A673 (cell line): ENCODE measurements at regions not wholly inside any gene's neighbourhood (a gene's known extent, or its start where the extent isn't known, plus 50 kb on each side); places are given as distances from the start of the nearest gene placed in this dataset.
"Not testable (repeated sequence)": the region's sequence is repeated elsewhere in the genome, so short reads cannot be mapped to it uniquely, and the experiment has no call there.

Experiments
- BruUV-seq: library from RNA; stranded (reverse); fragments of 400-500 nt; replicated peaks from 2 replicates; lab custom pipeline; 2021; lab: Mats Ljungman, UMichigan
- CTCF ChIA-PET: fragments of 300-600 bp; sonication (Branson Sonifier 250); formaldehyde crosslinking; loops from one replicate; lab custom pipeline; 2022; ENCODE audit warnings: antibody characterized with exemption; lab: Charles Lee
- POLR2A ChIA-PET: fragments of 300-600 bp; sonication (Branson Sonifier 250); formaldehyde crosslinking; loops from one replicate; lab custom pipeline; 2022; ENCODE audit warnings: antibody characterized with exemption; ENCODE audit not compliant: low non-redundant PET; lab: Charles Lee
- DNase-seq: peaks from one replicate; pipeline ENCODE4 v3.0.0-alpha.2; 2015; ENCODE audit warnings: low spot score
- H3K27ac ChIP-seq: fragments of 200-600 bp; sonication (generic); 2 replicates; pipeline ENCODE4 v1.5.1; 2016; ENCODE audit warnings: mixed run types, low read depth, mild to moderate bottlenecking, mixed read lengths, antibody characterized with exemption, low read length; ENCODE audit not compliant: poor library complexity, severe bottlenecking
- H3K27me3 ChIP-seq: fragments of 200-600 bp; sonication (generic); replicated peaks from 2 replicates; pipeline ENCODE4 v1.6.1; 2017; ENCODE audit warnings: mixed run types, low read depth, mild to moderate bottlenecking, mixed read lengths, antibody characterized with exemption, low read length; ENCODE audit not compliant: insufficient read depth, poor library complexity
- H3K36me3 ChIP-seq: fragments of 200-600 bp; sonication (generic); 2 replicates; pipeline ENCODE4 v1.6.1; 2016; ENCODE audit warnings: mixed run types, mild to moderate bottlenecking, mixed read lengths, antibody characterized with exemption, low read length; ENCODE audit not compliant: insufficient read depth, poor library complexity, severe bottlenecking
- H3K4me1 ChIP-seq: fragments of 200-600 bp; sonication (generic); 2 replicates; pipeline ENCODE4 v1.6.1; 2017; ENCODE audit warnings: mixed run types, mild to moderate bottlenecking, mixed read lengths, antibody characterized with exemption, low read length; ENCODE audit not compliant: insufficient read depth, poor library complexity, severe bottlenecking
- H3K4me3 ChIP-seq: fragments of 200-600 bp; sonication (generic); 2 replicates; pipeline ENCODE4 v1.5.1; 2016; ENCODE audit warnings: low read depth, mixed run types, mild to moderate bottlenecking, mixed read lengths, low read length; ENCODE audit not compliant: poor library complexity, severe bottlenecking
- H3K9me3 ChIP-seq: fragments of 200-600 bp; sonication (generic); 2 replicates; pipeline ENCODE4 v1.6.1; 2016; ENCODE audit warnings: mixed run types, low read depth, mild to moderate bottlenecking, mixed read lengths, antibody characterized with exemption, low read length; ENCODE audit not compliant: poor library complexity, severe bottlenecking
- EZH2 ChIP-seq: fragments of 200-600 bp; sonication (generic); IDR thresholded peaks from 2 replicates; pipeline ENCODE4 v1.6.1; 2017; ENCODE audit warnings: borderline replicate concordance, low read depth, mild to moderate bottlenecking, mixed read lengths, antibody characterized with exemption, low read length; ENCODE audit not compliant: poor library complexity, severe bottlenecking
- intact Hi-C: fragments of 100-400 bp; cut with micrococcal nuclease; formaldehyde crosslinking; loops from one replicate; pipeline ENCODE4 v1.10.0; 2022; ENCODE audit not compliant: unreplicated experiment
- TF ChIP-seq, protein P1 (sequence below): fragments of 300-800, 200-600 bp; sonication (generic); conservative IDR thresholded peaks from 2 replicates; pipeline ENCODE4 v1.5.1; 2017; ENCODE audit warnings: low read depth, mild to moderate bottlenecking, antibody characterized with exemption, low read length, moderate library complexity, mixed read lengths

DNA sequence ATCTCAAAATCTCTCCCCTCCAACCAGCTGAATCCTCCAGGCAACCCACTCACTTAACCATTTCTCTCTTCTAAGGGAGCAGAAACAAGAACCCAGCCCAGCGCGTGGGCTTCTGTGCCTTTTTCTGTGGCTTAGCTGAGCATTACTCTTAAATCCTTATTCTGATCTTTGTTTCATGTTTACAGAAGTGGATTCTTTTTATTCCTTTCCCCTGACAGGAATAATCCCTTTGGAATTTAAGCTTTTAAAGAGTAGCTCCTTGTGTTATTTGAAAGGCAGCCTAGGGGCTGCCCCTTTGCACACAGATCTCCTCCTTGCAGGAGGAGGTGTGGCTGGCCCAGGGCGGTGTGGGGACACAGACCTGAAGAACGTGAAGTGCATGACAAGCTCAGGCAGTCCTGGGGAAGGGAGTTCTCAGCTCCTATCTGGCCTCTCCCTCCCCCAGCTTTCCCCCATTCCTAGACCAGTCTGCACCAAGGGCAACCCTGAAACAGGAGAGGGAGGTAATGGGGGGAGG lies 77.1 kb upstream of the UBE2E1 start:
- no peak overlapping the region for H3K4me3 ChIP-seq
- no peak overlapping the region for H3K27ac ChIP-seq
- no TSS peak for BruUV-seq
- TF ChIP-seq, protein P1, sequence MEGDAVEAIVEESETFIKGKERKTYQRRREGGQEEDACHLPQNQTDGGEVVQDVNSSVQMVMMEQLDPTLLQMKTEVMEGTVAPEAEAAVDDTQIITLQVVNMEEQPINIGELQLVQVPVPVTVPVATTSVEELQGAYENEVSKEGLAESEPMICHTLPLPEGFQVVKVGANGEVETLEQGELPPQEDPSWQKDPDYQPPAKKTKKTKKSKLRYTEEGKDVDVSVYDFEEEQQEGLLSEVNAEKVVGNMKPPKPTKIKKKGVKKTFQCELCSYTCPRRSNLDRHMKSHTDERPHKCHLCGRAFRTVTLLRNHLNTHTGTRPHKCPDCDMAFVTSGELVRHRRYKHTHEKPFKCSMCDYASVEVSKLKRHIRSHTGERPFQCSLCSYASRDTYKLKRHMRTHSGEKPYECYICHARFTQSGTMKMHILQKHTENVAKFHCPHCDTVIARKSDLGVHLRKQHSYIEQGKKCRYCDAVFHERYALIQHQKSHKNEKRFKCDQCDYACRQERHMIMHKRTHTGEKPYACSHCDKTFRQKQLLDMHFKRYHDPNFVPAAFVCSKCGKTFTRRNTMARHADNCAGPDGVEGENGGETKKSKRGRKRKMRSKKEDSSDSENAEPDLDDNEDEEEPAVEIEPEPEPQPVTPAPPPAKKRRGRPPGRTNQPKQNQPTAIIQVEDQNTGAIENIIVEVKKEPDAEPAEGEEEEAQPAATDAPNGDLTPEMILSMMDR = no peak
- TF ChIP-seq EZH2 = no peak
- H3K27me3 ChIP-seq = no peaks in the 10 kb centered on the region
- no peaks in the 10 kb centered on the region for H3K9me3 ChIP-seq
- ChIA-PET CTCF (no interaction called here), POLR2A (no interaction called here)
- intact Hi-C loops = no loop called here
- DNase-seq = no peak
- no peaks in the 10 kb centered on the region for H3K4me1 ChIP-seq
- H3K36me3 ChIP-seq = no peaks in the 10 kb centered on the region

DNA sequence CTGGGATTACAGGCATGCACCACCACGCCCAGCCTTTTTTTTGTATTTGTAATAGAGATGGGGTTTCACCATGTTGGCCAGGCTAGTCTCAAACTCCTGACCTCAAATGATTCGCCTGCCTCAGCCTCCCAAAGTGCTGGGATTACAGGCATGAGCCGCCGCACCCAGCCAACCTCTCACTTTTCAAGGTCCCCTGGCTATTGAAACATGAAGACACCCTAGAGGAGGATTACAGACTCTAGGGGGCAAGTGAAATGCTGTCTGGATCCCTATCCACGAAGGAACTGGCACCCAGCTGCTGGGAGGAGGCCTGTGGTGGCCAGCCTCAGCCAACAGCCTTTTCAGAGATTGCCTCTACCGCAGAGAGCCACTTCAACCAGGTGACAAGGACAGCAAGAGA lies 76.4 kb upstream of the UBE2E1 start:
- H3K9me3 ChIP-seq, H3K27ac ChIP-seq, CTCF ChIA-PET, H3K27me3 ChIP-seq, DNase-seq, POLR2A ChIA-PET, H3K4me3 ChIP-seq, H3K36me3 ChIP-seq, H3K4me1 ChIP-seq, intact Hi-C loops, BruUV-seq: not testable (repeated sequence)

DNA sequence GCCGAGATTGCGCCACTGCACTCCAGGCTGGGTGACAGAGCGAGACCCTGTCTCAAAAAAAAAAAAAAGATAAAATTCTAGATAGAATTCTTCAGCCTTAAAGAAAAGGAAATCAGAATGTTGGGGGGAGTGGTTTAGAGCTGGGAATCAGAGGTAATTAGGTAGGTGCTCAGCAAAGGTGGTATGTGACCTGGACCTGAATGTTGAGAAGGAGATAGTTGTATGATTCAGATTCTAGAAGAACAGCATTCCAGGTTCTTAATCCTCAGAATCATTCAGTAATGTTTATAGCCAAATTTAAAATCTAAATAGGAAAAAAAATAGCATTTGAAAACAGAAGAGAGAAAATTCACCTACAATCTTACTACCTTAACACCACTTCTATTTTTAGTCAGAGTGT lies 71.3 kb upstream of the UBE2E1 start:
- Histone ChIP-seq H3K4me1 (peaks cover 6% of the 10 kb centered on the region), H3K9me3 (no peaks in the 10 kb centered on the region), H3K36me3 (no peaks in the 10 kb centered on the region), H3K4me3 (no peak overlapping the region), H3K27me3 (no peaks in the 10 kb centered on the region), H3K27ac (no peak overlapping the region)
- CTCF ChIA-PET = no interaction called here
- TF ChIP-seq, protein P1 = no peak
- TF ChIP-seq EZH2 = no peak
- intact Hi-C loops = no loop called here
- no TSS peak for BruUV-seq
- POLR2A ChIA-PET = no interaction called here
- DNase-seq = no peak

DNA sequence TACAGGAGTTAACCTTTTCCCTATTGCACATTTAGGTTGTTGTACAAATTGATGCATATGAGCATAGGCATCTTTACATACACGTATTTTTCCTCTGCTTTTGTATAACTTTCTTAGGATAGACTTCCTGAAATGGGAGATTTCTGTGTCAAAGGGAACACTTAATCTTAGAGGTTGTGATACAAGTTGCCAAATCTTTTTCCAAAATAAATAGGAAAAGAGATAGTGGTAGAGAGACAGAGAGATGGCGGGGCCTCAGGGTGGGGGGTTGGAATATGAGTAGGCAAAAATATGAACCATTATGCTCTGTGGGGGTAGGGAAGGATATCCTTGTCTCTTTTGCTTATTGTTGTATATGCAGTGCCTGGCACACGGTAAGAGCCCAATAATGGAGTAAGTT lies 70.7 kb upstream of the UBE2E1 start:
- POLR2A ChIA-PET = no interaction called here
- Histone ChIP-seq H3K9me3 (no peaks in the 10 kb centered on the region), H3K4me1 (peaks cover 6% of the 10 kb centered on the region), H3K36me3 (no peaks in the 10 kb centered on the region), H3K27me3 (no peaks in the 10 kb centered on the region), H3K27ac (no peak overlapping the region), H3K4me3 (no peak overlapping the region)
- TF ChIP-seq, protein P1 = no peak
- TF ChIP-seq EZH2 = no peak
- no TSS peak for BruUV-seq
- CTCF ChIA-PET = no interaction called here
- intact Hi-C loops = no loop called here
- no peak for DNase-seq
